ENCODE measurements at regions not wholly inside any gene's neighbourhood (a gene's known extent, or its start where the extent isn't known, plus 50 kb on each side); places are given as distances from the start of the nearest gene placed in this dataset.

- TF ChIP-seq CTCF (IDR thresholded peaks at IDR 0.05) (no peak), POLR2A (IDR thresholded peaks at IDR 0.05) (no peak)
These were observed 161.7 kb downstream of the OPA1 start for GRCh38 chr3:193754719-193755118.

Measured in lower leg skin (tissue), 3 donors.